GM23338 (cell line): ENCODE measurements at regions not wholly inside any gene's neighbourhood (a gene's known extent, or its start where the extent isn't known, plus 50 kb on each side); places are given as distances from the start of the nearest gene placed in this dataset.

ENCODE experiments used
- ATAC-seq: fragments of 200-7000 bp; cut with Tn5 transposase; 3 replicates; pipeline ENCODE4 v1.9.1; 2020
- DNase-seq: peaks from one replicate; pipeline ENCODE4 v3.0.0-alpha.2; 2015; ENCODE audit warnings: low spot score
- H2AFZ ChIP-seq: fragments of 200-600 bp; sonication (generic); 2 replicates; pipeline ENCODE4 v1.8.0; 2016; ENCODE audit warnings: antibody characterized with exemption, mild to moderate bottlenecking, moderate library complexity
- H3F3A ChIP-seq: fragments of 200-600 bp; sonication (generic); replicated peaks from 2 replicates; pipeline ENCODE4 v1.8.0; 2017; ENCODE audit warnings: antibody characterized with exemption, mixed run types, low read depth
- H3K27ac ChIP-seq: fragments of 200-600 bp; sonication (generic); 2 replicates; pipeline ENCODE4 v1.6.1; 2016; ENCODE audit warnings: low read depth
- H3K27me3 ChIP-seq: fragments of 200-600 bp; sonication (generic); 2 replicates; pipeline ENCODE4 v1.8.0; 2016; ENCODE audit warnings: mild to moderate bottlenecking, mixed run types, moderate library complexity; ENCODE audit not compliant: insufficient read depth
- H3K36me3 ChIP-seq: fragments of 200-600 bp; sonication (generic); 2 replicates; pipeline ENCODE4 v1.8.0; 2016; ENCODE audit warnings: mild to moderate bottlenecking; ENCODE audit not compliant: insufficient read depth
- H3K4me1 ChIP-seq: fragments of 200-600 bp; sonication (generic); 2 replicates; pipeline ENCODE4 v1.8.0; 2016; ENCODE audit warnings: mild to moderate bottlenecking, moderate library complexity; ENCODE audit not compliant: insufficient read depth
- H3K4me2 ChIP-seq: fragments of 200-600 bp; sonication (generic); 2 replicates; pipeline ENCODE4 v1.7.1; 2017; ENCODE audit warnings: mixed run types
- H3K4me3 ChIP-seq: fragments of 200-600 bp; sonication (generic); 2 replicates; pipeline ENCODE4 v1.6.1; 2016; ENCODE audit warnings: mixed run types
- H3K79me2 ChIP-seq: fragments of 200-600 bp; sonication (generic); replicated peaks from 2 replicates; pipeline ENCODE4 v1.8.0; 2017; ENCODE audit warnings: mild to moderate bottlenecking; ENCODE audit not compliant: insufficient read depth
- H3K9me2 ChIP-seq: fragments of 200-600 bp; sonication (generic); 2 replicates; pipeline ENCODE4 v1.8.0; 2017; ENCODE audit not compliant: insufficient read depth
- H4K20me1 ChIP-seq: fragments of 200-600 bp; sonication (generic); replicated peaks from 2 replicates; pipeline ENCODE4 v1.8.0; 2017; ENCODE audit warnings: mild to moderate bottlenecking; ENCODE audit not compliant: insufficient read depth
- H3K27ac Mint-ChIP-seq: 2 replicates; pipeline ENCODE4 v1.8.0; 2020; ENCODE audit warnings: inconsistent platforms, mild to moderate bottlenecking, moderate library complexity, mixed read lengths
- H3K27me3 Mint-ChIP-seq: 3 replicates; pipeline ENCODE4 v1.8.0; 2022; ENCODE audit warnings: low read depth, mild to moderate bottlenecking, moderate library complexity, mixed read lengths, inconsistent platforms; ENCODE audit not compliant: insufficient read depth, poor library complexity
- H3K36me3 Mint-ChIP-seq: 3 replicates; pipeline ENCODE4 v1.8.0; 2021; ENCODE audit warnings: low read depth, mild to moderate bottlenecking, inconsistent platforms, moderate library complexity, mixed read lengths
- H3K4me1 Mint-ChIP-seq: 3 replicates; pipeline ENCODE4 v1.8.0; 2020; ENCODE audit warnings: mild to moderate bottlenecking, inconsistent platforms, mixed read lengths
- H3K4me3 Mint-ChIP-seq: 3 replicates; pipeline ENCODE4 v1.8.0; 2021; ENCODE audit warnings: moderate library complexity, mild to moderate bottlenecking, inconsistent platforms, mixed read lengths
- H3K9me3 Mint-ChIP-seq: 3 replicates; pipeline ENCODE4 v1.8.0; 2020; ENCODE audit warnings: moderate library complexity, mild to moderate bottlenecking, inconsistent platforms, mixed read lengths
- ETS1 ChIP-seq: IDR thresholded peaks from 2 replicates; pipeline ENCODE4 v1.6.1; 2016; ENCODE audit warnings: antibody characterized with exemption
- EZH2 ChIP-seq: fragments of 200-600 bp; sonication (generic); IDR thresholded peaks from one replicate; pipeline ENCODE4 v1.8.0; 2017; ENCODE audit warnings: antibody characterized with exemption, mild to moderate bottlenecking, low read depth; ENCODE audit not compliant: unreplicated experiment
- EZH2phosphoT487 ChIP-seq: fragments of 200-600 bp; sonication (generic); IDR thresholded peaks from one replicate; pipeline ENCODE4 v1.8.1; 2018; ENCODE audit warnings: antibody characterized with exemption; ENCODE audit not compliant: unreplicated experiment
- JUNB ChIP-seq: IDR thresholded peaks from one replicate; pipeline ENCODE4 v1.6.1; 2016; ENCODE audit warnings: antibody characterized with exemption; ENCODE audit not compliant: unreplicated experiment
- NANOG ChIP-seq: IDR thresholded peaks from 2 replicates; pipeline ENCODE4 v1.6.1; 2016; ENCODE audit warnings: antibody characterized with exemption, borderline replicate concordance
- REST ChIP-seq: IDR thresholded peaks from one replicate; pipeline ENCODE4 v1.6.1; 2018; ENCODE audit warnings: antibody characterized with exemption; ENCODE audit not compliant: unreplicated experiment
- STAT1 ChIP-seq: IDR thresholded peaks from one replicate; pipeline ENCODE4 v1.6.1; 2016; ENCODE audit warnings: antibody characterized with exemption; ENCODE audit not compliant: unreplicated experiment
- ZNF114 ChIP-seq: fragments of 250-450 bp; sonication (Bioruptor Pico); IDR thresholded peaks from 2 replicates; pipeline ENCODE4 v1.5.0; 2020; ENCODE audit warnings: mild to moderate bottlenecking, moderate library complexity
- ZNF331 ChIP-seq: fragments of 250-450 bp; sonication (Bioruptor Pico); IDR thresholded peaks from 2 replicates; pipeline ENCODE4 v1.5.0; 2020; ENCODE audit warnings: low read depth, mild to moderate bottlenecking, moderate library complexity
- ZNF462 ChIP-seq: fragments of 250-450 bp; sonication (Bioruptor Pico); IDR thresholded peaks from 2 replicates; pipeline ENCODE4 v1.5.0; 2020; ENCODE audit warnings: mild to moderate bottlenecking, moderate library complexity

- TF ChIP-seq NANOG, result no peak
Measured at GRCh38 chr5:106376522-106376921, 1294.2 kb downstream of the EFNA5 start (continued).

GRCh38 chr5:106374956-106375355 lies 1295.8 kb downstream of the EFNA5 start:
- no peaks in the 10 kb centered on the region for H3K9me2 ChIP-seq
- H3K4me1 ChIP-seq, result no peaks in the 10 kb centered on the region
- H3K27ac Mint-ChIP-seq, result no peak overlapping the region
- DNase-seq (no peak), ATAC-seq (no peak)
- H3K27ac ChIP-seq, result no peak overlapping the region
- H3K9me3 Mint-ChIP-seq, result peaks cover 9% of the 10 kb centered on the region; the same call in 2 of the 3 replicates
- TF ChIP-seq ZNF331 (CRISPR knock-in tag) (no peak), EZH2 (no peak)
- no peak overlapping the region for H3K4me3 ChIP-seq
- H3F3A ChIP-seq, result no peaks in the 10 kb centered on the region
- H3K4me1 Mint-ChIP-seq, result no peaks in the 10 kb centered on the region
- no peak overlapping the region for H3K4me2 ChIP-seq
- no peak overlapping the region for H3K4me3 Mint-ChIP-seq
- H2AFZ ChIP-seq, result no peak overlapping the region
- H4K20me1 ChIP-seq, result no peaks in the 10 kb centered on the region
- no peaks in the 10 kb centered on the region for H3K36me3 Mint-ChIP-seq
- H3K27me3 ChIP-seq, result no peaks in the 10 kb centered on the region
- H3K36me3 ChIP-seq, result peaks cover 3% of the 10 kb centered on the region; the same call in 1 of the 2 replicates
- H3K27me3 Mint-ChIP-seq, result no peaks in the 10 kb centered on the region
- no peaks in the 10 kb centered on the region for H3K79me2 ChIP-seq

GRCh38 chr5:106368021-106368420 lies 1302.7 kb downstream of the EFNA5 start:
- H2AFZ ChIP-seq, result no peak overlapping the region; the same call in 1 of the 2 replicates
- H3K36me3 Mint-ChIP-seq, result peaks cover 2% of the 10 kb centered on the region; the same call in 1 of the 3 replicates
- no peak overlapping the region for H3K27ac ChIP-seq
- H3K4me3 Mint-ChIP-seq, result no peak overlapping the region
- ATAC-seq, result no peak
- H3K79me2 ChIP-seq, result no peaks in the 10 kb centered on the region
- H3K9me2 ChIP-seq, result no peaks in the 10 kb centered on the region
- no peaks in the 10 kb centered on the region for H4K20me1 ChIP-seq
- H3K4me1 Mint-ChIP-seq, result no peaks in the 10 kb centered on the region
- H3K4me3 ChIP-seq, result no peak overlapping the region
- H3K27me3 Mint-ChIP-seq, result no peaks in the 10 kb centered on the region
- peaks cover 3% of the 10 kb centered on the region; the same call in 1 of the 2 replicates for H3K36me3 ChIP-seq
- H3K27ac Mint-ChIP-seq, result no peak overlapping the region
- no peak overlapping the region for H3K4me2 ChIP-seq
- peaks cover 12% of the 10 kb centered on the region; the same call in 2 of the 3 replicates for H3K9me3 Mint-ChIP-seq
- DNase-seq, result no peak
- no peaks in the 10 kb centered on the region for H3F3A ChIP-seq
- H3K27me3 ChIP-seq, result no peaks in the 10 kb centered on the region
- no peaks in the 10 kb centered on the region for H3K4me1 ChIP-seq
- no peak for TF ChIP-seq ZNF331 (CRISPR knock-in tag)
- no peak for TF ChIP-seq EZH2phosphoT487
- TF ChIP-seq STAT1, result no peak
- TF ChIP-seq NANOG, result no peak
- TF ChIP-seq REST, result no peak
- TF ChIP-seq ETS1, result no peak
- no peak for TF ChIP-seq EZH2
- no peak for TF ChIP-seq ZNF114
- TF ChIP-seq ZNF462, result no peak
- no peak for TF ChIP-seq JUNB
